ENCODE measurements at regions not wholly inside any gene's neighbourhood (a gene's known extent, or its start where the extent isn't known, plus 50 kb on each side); places are given as distances from the start of the nearest gene placed in this dataset.

- no peak for DNase-seq (ENCODE audit: low read depth, low spot score)
- Histone ChIP-seq H3K27me3 (ENCODE audit: insufficient read depth, low read length) (no peaks in the 10 kb centered on the region), H3K4me1 (ENCODE audit: control insufficient read depth in 1 of 2, insufficient read depth in 2 of 2, low read length in 2 of 2) (no peaks in the 10 kb centered on the region), H3K9me2 (ENCODE audit: insufficient read depth) (no peaks in the 10 kb centered on the region), H3K36me3 (ENCODE audit: control insufficient read depth in 1 of 2, insufficient read depth in 2 of 2, low read length in 2 of 2) (no peaks in the 10 kb centered on the region), H3K79me2 (ENCODE audit: insufficient read depth, low read length) (no peaks in the 10 kb centered on the region), H2AFZ (ENCODE audit: low read depth, low read length, poor library complexity, severe bottlenecking) (no peak overlapping the region), H3K4me3 (replicated peaks in 1 of 2; ENCODE audit: low read depth in 1 of 2, low read length in 2 of 2) (no peak overlapping the region), H3K27ac (ENCODE audit: low read depth, low read length) (no peak overlapping the region), H3K4me2 (ENCODE audit: low read length) (no peak overlapping the region), H3K9ac (ENCODE audit: low read length) (no peak overlapping the region), H4K20me1 (ENCODE audit: insufficient read depth) (no peaks in the 10 kb centered on the region), H3K9me3 (ENCODE audit: control insufficient read depth in 1 of 2, insufficient read depth in 1 of 2, low read depth in 1 of 2, low read length in 2 of 2) (no peaks in the 10 kb centered on the region)
- intact Hi-C loops (cut with micrococcal nuclease), result loop anchor here (5.0 to 10.0 kb wide), 3 partner anchors 302 to 582 kb away; partner anchors contain the start of gene GNG12
- POLR2A ChIA-PET, result no interaction called here
- no TSS peak for BruUV-seq (replicated peaks)
- TF ChIP-seq ELF1 (IDR thresholded peaks at IDR 0.05; ENCODE audit: borderline replicate concordance, low read depth) (no peak), EZH2 (IDR thresholded peaks at IDR 0.05) (no peak), RAD21 (IDR thresholded peaks at IDR 0.05; ENCODE audit: low read depth) (no peak), CTCF (IDR thresholded peaks at IDR 0.05 in 2 of 3, conservative IDR thresholded peaks at IDR 0.05 in 1 of 3; ENCODE audit: borderline replicate concordance in 1 of 3, insufficient read depth in 1 of 3, low read depth in 2 of 3, low read length in 2 of 3) (no peak), EZH2phosphoT487 (IDR thresholded peaks at IDR 0.05; ENCODE audit: borderline replicate concordance) (no peak), POLR2AphosphoS5 (IDR thresholded peaks at IDR 0.05; ENCODE audit: low read depth, low read length) (no peak), SP1 (IDR thresholded peaks at IDR 0.05; ENCODE audit: low read depth) (no peak), EGR1 (IDR thresholded peaks at IDR 0.05; ENCODE audit: low read depth) (no peak), ZBTB33 (IDR thresholded peaks at IDR 0.05; ENCODE audit: extremely low read depth, insufficient replicate concordance, low read length) (no peak), ATF3 (IDR thresholded peaks at IDR 0.05) (no peak), JUND (IDR thresholded peaks at IDR 0.05) (no peak)
- CTCF ChIA-PET, result no interaction called here
- no peak for ATAC-seq
- RAD21 ChIA-PET (ENCODE audit: low non-redundant PET in 1 of 2, low total read pairs in 2 of 2, uncharacterized antibody in 2 of 2, unreplicated experiment in 2 of 2), result no interaction called here
These were observed 99.9 kb upstream of the SERBP1 start for GRCh38 chr1:67530071-67530470.
